PFSK-1 (cell line): ENCODE measurements at regions not wholly inside any gene's neighbourhood (a gene's known extent, or its start where the extent isn't known, plus 50 kb on each side); places are given as distances from the start of the nearest gene placed in this dataset.

Source experiments
- FOXP2 ChIP-seq: optimal IDR thresholded peaks from 2 replicates; pipeline ENCODE3; 2011; ENCODE audit warnings: borderline replicate concordance, control low read depth, inconsistent platforms; ENCODE audit not compliant: insufficient read depth; ENCODE audit errors: extremely low read length, extremely low read depth
- POLR2AphosphoS5 ChIP-seq: IDR thresholded peaks from 2 replicates; pipeline ENCODE4 v1.6.1; 2012; ENCODE audit warnings: low read depth, mild to moderate bottlenecking, control low read depth, low read length, moderate library complexity
- REST ChIP-seq, 2 experiments: IDR thresholded peaks; 2 replicates each; pipeline versions ENCODE4 v1.6.1 to v1.8.0; 2011 to 2012; ENCODE audit warnings: low read depth in 2 of 2, low read length in 2 of 2, control low read depth in 1 of 2, inconsistent platforms in 1 of 2, mild to moderate bottlenecking in 1 of 2, moderate library complexity in 1 of 2; ENCODE audit not compliant: insufficient read depth in 1 of 2
- SIN3A ChIP-seq: IDR thresholded peaks from 2 replicates; pipeline ENCODE4 v1.6.1; 2012; ENCODE audit warnings: mild to moderate bottlenecking, low read length, moderate library complexity, borderline replicate concordance; ENCODE audit not compliant: insufficient read depth
- TAF1 ChIP-seq: IDR thresholded peaks from 2 replicates; pipeline ENCODE4 v1.6.1; 2012; ENCODE audit warnings: low read length, control low read depth, borderline replicate concordance; ENCODE audit not compliant: insufficient read depth

GRCh38 chr13:105514401-105514800 lies 1021.1 kb downstream of the EFNB2 start:
- no peak for TF ChIP-seq FOXP2
- TF ChIP-seq TAF1 = no peak
- no peak for TF ChIP-seq SIN3A
- TF ChIP-seq POLR2AphosphoS5 = no peak
- TF ChIP-seq REST (IDR thresholded peaks at IDR 0.05; ENCODE audit: insufficient read depth in 1 of 2, low read depth in 2 of 2, low read length in 2 of 2) = no peak

- TF ChIP-seq FOXP2 = no peak
- no peak for TF ChIP-seq POLR2AphosphoS5
- no peak for TF ChIP-seq SIN3A
Measured at GRCh38 chr13:105513448-105513847, 1022.0 kb downstream of the EFNB2 start.

DNA sequence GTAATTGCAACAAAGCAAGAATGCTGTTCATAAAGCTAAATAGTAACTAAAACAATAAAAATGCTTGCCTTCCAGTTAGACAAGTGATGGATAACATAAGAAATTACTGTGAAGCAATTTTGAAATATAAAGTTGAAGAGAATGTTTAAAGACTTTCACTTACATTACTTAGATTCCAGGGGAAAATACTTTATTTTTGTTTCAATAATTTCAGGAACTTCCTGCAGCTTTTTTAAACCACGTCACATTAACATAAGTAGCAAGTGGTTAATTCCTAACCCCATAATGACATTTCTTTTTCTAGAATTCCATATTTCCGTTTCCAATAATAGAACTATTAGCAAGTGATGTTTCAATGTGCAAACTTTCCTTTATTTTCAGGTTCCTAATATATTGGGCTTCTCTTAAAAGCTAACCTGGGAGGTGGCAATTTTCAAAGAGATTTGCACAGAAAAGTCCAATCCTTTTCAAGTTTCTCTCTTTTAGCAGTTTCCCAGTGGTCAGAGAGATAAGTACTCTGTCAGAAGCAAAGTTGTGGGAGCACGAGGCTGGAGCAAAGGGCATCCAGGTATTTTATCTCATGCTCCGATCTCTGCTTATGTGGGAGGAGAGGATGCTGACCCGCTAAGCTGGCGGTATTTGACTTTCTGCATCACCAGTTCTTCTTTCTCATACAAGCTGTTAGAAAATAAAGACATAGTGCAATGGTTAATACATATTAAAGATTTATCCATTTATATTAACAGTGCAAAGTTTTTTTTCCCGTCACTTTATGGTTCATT lies 1025.3 kb downstream of the EFNB2 start:
- no peak for TF ChIP-seq REST (IDR thresholded peaks at IDR 0.05; ENCODE audit: insufficient read depth in 1 of 2, low read depth in 2 of 2, low read length in 2 of 2)
- TF ChIP-seq FOXP2 = no peak
- TF ChIP-seq POLR2AphosphoS5 = no peak
- TF ChIP-seq SIN3A = no peak
- no peak for TF ChIP-seq TAF1

GRCh38 chr13:105506463-105506862 lies 1029.0 kb downstream of the EFNB2 start:
- no peak for TF ChIP-seq POLR2AphosphoS5
- TF ChIP-seq TAF1 = no peak
- TF ChIP-seq SIN3A = no peak
- TF ChIP-seq REST (IDR thresholded peaks at IDR 0.05; ENCODE audit: insufficient read depth in 1 of 2, low read depth in 2 of 2, low read length in 2 of 2) = no peak
- TF ChIP-seq FOXP2 = no peak

DNA sequence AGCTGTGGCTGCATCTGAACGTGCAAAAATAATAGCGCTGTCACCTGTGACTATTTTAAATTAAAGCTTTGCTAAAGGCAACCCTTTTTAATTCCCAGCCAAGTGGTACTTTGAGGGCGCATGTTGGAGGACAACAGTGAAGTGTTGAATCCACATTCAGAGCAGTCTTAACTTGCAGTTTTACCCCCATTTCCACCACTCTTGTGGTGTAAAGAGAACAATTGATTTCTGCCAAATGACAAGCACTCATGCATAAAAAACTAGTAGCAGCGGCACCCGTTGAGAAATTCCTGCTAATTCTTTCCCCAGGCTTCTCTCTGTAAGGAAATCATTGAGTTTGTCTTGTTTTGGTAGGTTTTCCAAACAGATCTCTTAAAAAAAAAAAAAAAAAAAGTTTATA lies 1033.3 kb downstream of the EFNB2 start:
- TF ChIP-seq REST (IDR thresholded peaks at IDR 0.05; ENCODE audit: insufficient read depth in 1 of 2, low read depth in 2 of 2, low read length in 2 of 2) (no peak), POLR2AphosphoS5 (no peak), TAF1 (no peak), SIN3A (no peak), FOXP2 (no peak)
